ENCODE measurements at regions not wholly inside any gene's neighbourhood (a gene's known extent, or its start where the extent isn't known, plus 50 kb on each side); places are given as distances from the start of the nearest gene placed in this dataset.

GRCh38 chr10:64261092-64261491 lies 739.9 kb downstream of the REEP3 start:
- Histone ChIP-seq H3K36me3 (replicated peaks; ENCODE audit: insufficient read depth, low read length) (no peaks in the 10 kb centered on the region), H3K27me3 (replicated peaks; ENCODE audit: insufficient read depth, low read length) (no peaks in the 10 kb centered on the region), H3K9me2 (replicated peaks; ENCODE audit: insufficient read depth, low read length) (no peaks in the 10 kb centered on the region), H3K79me2 (ENCODE audit: low read length) (no peaks in the 10 kb centered on the region), H3K4me3 (ENCODE audit: low read length) (no peak overlapping the region), H2AFZ (ENCODE audit: low read length) (peak overlapping the region; percentile 69; the same call in 1 of the 2 replicates), H3K27ac (ENCODE audit: low read length) (peak overlapping the region; percentile 22; the same call in 1 of the 2 replicates), H3K9me3 (replicated peaks; ENCODE audit: insufficient read depth, low read length) (no peaks in the 10 kb centered on the region), H3K4me1 (ENCODE audit: low read length) (peaks cover 10% of the 10 kb centered on the region), H3K4me2 (ENCODE audit: low read depth, low read length) (peak overlapping the region; percentile 49; the same call in 1 of the 2 replicates), H3F3A (ENCODE audit: insufficient read depth, low read length) (no peaks in the 10 kb centered on the region; the same call in 1 of the 2 replicates), H3K9ac (ENCODE audit: low read length) (no peak overlapping the region), H4K20me1 (ENCODE audit: insufficient read depth, low read length) (no peaks in the 10 kb centered on the region)
- peak; percentile 61 for DNase-seq
- no peak for TF ChIP-seq CTCF (IDR thresholded peaks at IDR 0.05; ENCODE audit: low read length)
- no peak for TF ChIP-seq EZH2phosphoT487 (IDR thresholded peaks at IDR 0.05; ENCODE audit: low read length)
- no peak for TF ChIP-seq EZH2 (optimal IDR thresholded peaks at IDR 0.05; ENCODE audit: low read depth, low read length)

- H3K27me3 ChIP-seq (replicated peaks; ENCODE audit: insufficient read depth, low read length): no peaks in the 10 kb centered on the region
- no peak overlapping the region for H3K4me3 ChIP-seq (ENCODE audit: low read length)
- no peaks in the 10 kb centered on the region for H3K9me3 ChIP-seq (replicated peaks; ENCODE audit: insufficient read depth, low read length)
- no peak overlapping the region for H3K9ac ChIP-seq (ENCODE audit: low read length)
- no peaks in the 10 kb centered on the region; the same call in 1 of the 2 replicates for H3F3A ChIP-seq (ENCODE audit: insufficient read depth, low read length)
- no peaks in the 10 kb centered on the region for H4K20me1 ChIP-seq (ENCODE audit: insufficient read depth, low read length)
- H2AFZ ChIP-seq (ENCODE audit: low read length): peak overlapping the region; percentile 69; the same call in 1 of the 2 replicates
- peaks cover 10% of the 10 kb centered on the region for H3K4me1 ChIP-seq (ENCODE audit: low read length)
- peak overlapping the region; percentile 22; the same call in 1 of the 2 replicates for H3K27ac ChIP-seq (ENCODE audit: low read length)
- no peak for DNase-seq
- H3K79me2 ChIP-seq (ENCODE audit: low read length): no peaks in the 10 kb centered on the region
- no peaks in the 10 kb centered on the region for H3K36me3 ChIP-seq (replicated peaks; ENCODE audit: insufficient read depth, low read length)
- H3K9me2 ChIP-seq (replicated peaks; ENCODE audit: insufficient read depth, low read length): no peaks in the 10 kb centered on the region
- H3K4me2 ChIP-seq (ENCODE audit: low read depth, low read length): no peak overlapping the region
- no peak for TF ChIP-seq EZH2 (optimal IDR thresholded peaks at IDR 0.05; ENCODE audit: low read depth, low read length)
- no peak for TF ChIP-seq EZH2phosphoT487 (IDR thresholded peaks at IDR 0.05; ENCODE audit: low read length)
- TF ChIP-seq CTCF (IDR thresholded peaks at IDR 0.05; ENCODE audit: low read length): no peak
These were observed 740.5 kb downstream of the REEP3 start for GRCh38 chr10:64261676-64262075.

GRCh38 chr10:64265961-64266360 lies 744.8 kb downstream of the REEP3 start:
- H2AFZ ChIP-seq (ENCODE audit: low read length): no peak overlapping the region
- DNase-seq: no peak
- H3K4me1 ChIP-seq (ENCODE audit: low read length): peaks cover 10% of the 10 kb centered on the region
- no peaks in the 10 kb centered on the region for H3K9me3 ChIP-seq (replicated peaks; ENCODE audit: insufficient read depth, low read length)
- no peaks in the 10 kb centered on the region for H3K36me3 ChIP-seq (replicated peaks; ENCODE audit: insufficient read depth, low read length)
- TF ChIP-seq EZH2phosphoT487 (IDR thresholded peaks at IDR 0.05; ENCODE audit: low read length) (no peak), CTCF (IDR thresholded peaks at IDR 0.05; ENCODE audit: low read length) (no peak)
- H3K4me3 ChIP-seq (ENCODE audit: low read length): no peak overlapping the region
- no peaks in the 10 kb centered on the region for H3K9me2 ChIP-seq (replicated peaks; ENCODE audit: insufficient read depth, low read length)
- H3K9ac ChIP-seq (ENCODE audit: low read length): no peak overlapping the region
- no peak overlapping the region for H3K27ac ChIP-seq (ENCODE audit: low read length)
- H3K4me2 ChIP-seq (ENCODE audit: low read depth, low read length): no peak overlapping the region
- no peaks in the 10 kb centered on the region for H3K79me2 ChIP-seq (ENCODE audit: low read length)
- H3K27me3 ChIP-seq (replicated peaks; ENCODE audit: insufficient read depth, low read length): no peaks in the 10 kb centered on the region
- H4K20me1 ChIP-seq (ENCODE audit: insufficient read depth, low read length): no peaks in the 10 kb centered on the region
- H3F3A ChIP-seq (ENCODE audit: insufficient read depth, low read length): no peaks in the 10 kb centered on the region; the same call in 1 of the 2 replicates

Measured in MM.1S (cell line).